ENCODE measurements at regions not wholly inside any gene's neighbourhood (a gene's known extent, or its start where the extent isn't known, plus 50 kb on each side); places are given as distances from the start of the nearest gene placed in this dataset.

- TF ChIP-seq CTCF (IDR thresholded peaks at IDR 0.05; ENCODE audit: borderline replicate concordance, extremely low read depth, low read length, poor library complexity, severe bottlenecking) (no peak), EZH2 (IDR thresholded peaks at IDR 0.05; ENCODE audit: borderline replicate concordance, low read depth, low read length, severe bottlenecking) (no peak)
Measured at GRCh38 chr14:104517867-104518266, 61.7 kb upstream of the C14orf180 start.
